NCI-H187 (cell line): ENCODE measurements at regions not wholly inside any gene's neighbourhood (a gene's known extent, or its start where the extent isn't known, plus 50 kb on each side); places are given as distances from the start of the nearest gene placed in this dataset.

ENCODE experiments used
- DNase-seq, 2 experiments: peaks; one replicate each; lab custom pipeline; 2025; lab: John Stamatoyannopoulos, UW

DNA sequence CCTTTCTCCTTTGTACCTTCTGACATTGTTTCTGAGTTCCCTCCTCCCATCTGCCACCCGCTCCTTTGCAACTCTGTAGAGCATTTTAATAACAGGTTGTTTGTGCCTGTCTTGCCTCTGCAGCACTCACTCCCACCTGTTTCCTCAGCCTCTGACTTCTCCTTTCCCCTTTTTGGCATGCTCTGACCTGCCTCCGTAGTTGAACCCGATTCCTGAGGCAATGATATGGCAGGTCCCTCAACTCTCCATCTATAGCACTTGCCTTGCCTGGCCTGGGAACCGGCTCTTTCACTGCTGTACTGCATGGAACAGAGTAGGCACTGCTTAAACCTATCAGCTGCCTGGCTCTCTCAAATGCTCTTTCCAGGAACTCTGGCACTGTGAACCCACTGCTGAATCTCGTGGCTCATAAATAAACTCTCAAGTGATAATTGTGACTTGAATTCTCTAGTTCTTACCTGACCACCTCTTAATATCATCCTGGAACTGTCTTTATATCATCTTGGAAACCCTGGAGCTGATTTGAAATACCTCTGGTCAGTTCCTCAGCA is 50.3 kb downstream of the UTRN start:
- no peak for DNase-seq

DNA sequence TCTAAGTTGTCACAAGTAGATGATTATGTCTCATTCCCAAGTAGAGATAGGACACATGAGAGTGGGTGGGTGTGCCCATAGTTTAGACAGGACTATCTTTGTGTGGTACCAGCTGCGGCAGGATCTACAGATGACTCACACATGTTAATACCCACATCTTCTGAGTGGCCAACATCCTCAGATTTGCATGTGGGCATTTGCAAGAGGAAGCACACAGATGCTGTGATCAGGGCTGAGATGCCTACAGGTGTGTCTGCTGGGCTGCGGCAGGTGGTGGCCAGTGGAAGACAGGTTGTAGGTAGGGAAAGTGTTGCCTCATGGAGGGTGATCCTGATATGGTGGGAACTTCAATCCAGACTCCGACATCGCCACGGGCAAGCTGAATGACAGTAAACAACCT is 50.8 kb downstream of the UTRN start:
- DNase-seq, result no peak

DNA sequence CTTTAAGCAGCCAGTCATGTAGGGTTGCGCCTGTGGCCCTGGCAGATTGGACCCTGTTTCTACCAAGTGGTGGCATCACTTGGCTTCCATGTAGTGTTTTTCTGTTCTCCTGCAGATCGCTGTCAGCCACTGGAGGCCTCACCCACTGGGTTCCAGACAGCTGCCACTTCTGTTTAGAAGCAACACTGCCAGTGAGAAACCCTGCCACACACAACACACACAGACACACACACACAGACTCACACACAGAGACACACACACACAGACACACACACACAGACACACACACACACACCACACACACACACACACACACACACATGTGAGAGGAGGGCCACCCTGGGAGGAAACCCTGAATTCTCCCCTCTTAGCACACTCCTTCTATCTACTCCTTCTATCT is 51.8 kb downstream of the UTRN start:
- DNase-seq, result no peak

GRCh38 chr6:144338474-144338873 is 53.3 kb downstream of the UTRN start:
- DNase-seq, result no peak

DNA sequence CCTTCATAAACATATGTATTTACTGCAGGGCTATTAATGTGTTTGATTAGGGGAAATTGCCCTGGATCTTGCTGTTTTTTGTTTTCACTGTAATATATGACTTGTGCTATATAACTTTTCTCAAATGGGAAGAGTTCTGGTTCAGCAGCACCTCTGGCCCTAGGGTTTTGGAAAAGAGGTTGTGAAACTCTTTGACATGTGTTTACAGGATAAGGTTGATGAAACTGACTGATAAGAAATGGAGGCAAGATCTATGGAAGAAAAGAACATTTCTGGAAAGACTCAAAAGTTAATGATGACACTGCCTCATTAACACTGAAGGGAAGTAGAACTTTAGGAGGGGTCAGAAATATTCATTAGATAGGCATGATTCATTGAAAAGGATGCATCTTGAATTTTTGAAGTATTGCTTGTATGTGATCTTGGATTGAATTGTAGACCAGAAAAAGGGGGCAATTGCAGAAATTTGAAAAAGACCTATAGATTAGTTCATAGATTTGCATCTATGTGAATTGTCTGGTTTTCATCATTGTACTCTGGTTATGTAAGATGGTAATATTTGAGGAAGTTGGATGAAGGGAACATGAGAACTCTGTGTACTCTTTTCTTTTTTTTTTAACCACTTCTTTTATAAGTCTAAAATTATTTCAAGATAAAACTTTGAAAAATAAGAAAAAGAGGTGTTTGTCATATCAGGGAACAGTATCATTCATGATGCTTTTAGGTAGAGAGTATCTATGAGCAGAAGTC is 54.0 kb downstream of the UTRN start:
- no peak for DNase-seq

- DNase-seq, result no peak
Observed at GRCh38 chr6:144339859-144340452, 54.8 kb downstream of the UTRN start.

GRCh38 chr6:144340541-144341371 is 55.6 kb downstream of the UTRN start:
- no peak for DNase-seq

- DNase-seq, result no peak
Observed at GRCh38 chr6:144341831-144342527, 56.8 kb downstream of the UTRN start.

DNA sequence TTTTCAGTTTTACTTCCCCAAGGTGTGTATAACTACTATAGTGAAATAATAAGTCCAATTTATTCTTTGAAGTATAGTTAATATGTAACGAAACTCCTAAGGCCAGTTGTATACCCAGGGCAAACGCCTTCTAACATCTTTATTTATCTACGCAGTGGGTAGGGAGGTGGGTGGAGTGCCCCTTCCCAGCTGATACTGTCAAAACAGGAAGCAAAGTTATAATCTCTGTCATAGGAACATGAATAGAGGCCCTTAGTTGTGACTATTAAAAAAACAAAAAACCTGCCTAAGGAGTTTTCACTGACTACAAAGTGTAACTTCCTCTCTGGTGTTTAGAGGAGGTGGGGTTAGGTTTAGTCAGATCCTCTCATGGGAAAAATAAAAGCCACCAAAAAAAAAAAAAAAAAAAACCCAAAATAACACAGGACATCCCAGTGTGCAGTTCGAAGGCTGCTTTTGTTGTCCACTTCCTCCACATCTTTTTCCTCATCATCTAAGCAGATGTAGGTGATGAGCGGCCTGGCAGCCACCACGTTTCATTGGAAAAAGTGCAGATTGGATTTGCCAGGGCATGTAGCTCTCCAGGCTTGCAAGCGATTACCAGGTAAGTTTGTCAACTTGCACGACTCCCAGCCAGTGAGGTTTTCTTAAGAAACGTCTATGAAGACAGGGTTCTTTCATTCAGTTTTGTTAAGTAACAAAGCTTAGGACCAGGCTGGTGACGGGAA is 58.7 kb downstream of the UTRN start:
- no peak for DNase-seq

- DNase-seq, result no peak
Observed at GRCh38 chr6:144344646-144345045, 59.5 kb downstream of the UTRN start.

- no peak for DNase-seq
Observed at GRCh38 chr6:144345451-144345850, 60.3 kb downstream of the UTRN start.

- no peak for DNase-seq
Observed at GRCh38 chr6:144346719-144347447, 61.7 kb downstream of the UTRN start.

- DNase-seq, result no peak
Observed at GRCh38 chr6:144347448-144347759, 62.3 kb downstream of the UTRN start.

DNA sequence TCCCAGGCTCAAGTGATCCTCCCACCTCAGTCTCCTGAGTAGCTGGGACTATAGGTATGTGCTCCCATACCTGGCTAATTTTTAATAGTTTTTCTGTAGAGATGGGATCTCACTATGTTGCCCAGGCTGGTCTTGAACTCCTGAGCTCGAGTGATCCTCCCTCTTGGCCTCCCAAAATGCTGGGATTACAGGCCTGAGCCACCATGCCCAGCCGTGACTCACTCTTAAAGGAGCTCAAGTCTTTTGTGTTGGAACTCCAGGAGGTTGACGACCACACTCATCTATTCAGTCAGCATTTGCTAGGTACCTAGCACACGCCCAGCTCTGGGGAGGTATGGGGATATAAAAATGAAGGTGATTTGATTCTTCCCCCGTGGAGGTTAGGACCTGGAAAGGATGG is 62.8 kb downstream of the UTRN start:
- no peak for DNase-seq

- no peak for DNase-seq
Observed at GRCh38 chr6:144349690-144350527, 64.8 kb downstream of the UTRN start.

GRCh38 chr6:144350528-144350880 is 65.4 kb downstream of the UTRN start:
- DNase-seq, result no peak

DNA sequence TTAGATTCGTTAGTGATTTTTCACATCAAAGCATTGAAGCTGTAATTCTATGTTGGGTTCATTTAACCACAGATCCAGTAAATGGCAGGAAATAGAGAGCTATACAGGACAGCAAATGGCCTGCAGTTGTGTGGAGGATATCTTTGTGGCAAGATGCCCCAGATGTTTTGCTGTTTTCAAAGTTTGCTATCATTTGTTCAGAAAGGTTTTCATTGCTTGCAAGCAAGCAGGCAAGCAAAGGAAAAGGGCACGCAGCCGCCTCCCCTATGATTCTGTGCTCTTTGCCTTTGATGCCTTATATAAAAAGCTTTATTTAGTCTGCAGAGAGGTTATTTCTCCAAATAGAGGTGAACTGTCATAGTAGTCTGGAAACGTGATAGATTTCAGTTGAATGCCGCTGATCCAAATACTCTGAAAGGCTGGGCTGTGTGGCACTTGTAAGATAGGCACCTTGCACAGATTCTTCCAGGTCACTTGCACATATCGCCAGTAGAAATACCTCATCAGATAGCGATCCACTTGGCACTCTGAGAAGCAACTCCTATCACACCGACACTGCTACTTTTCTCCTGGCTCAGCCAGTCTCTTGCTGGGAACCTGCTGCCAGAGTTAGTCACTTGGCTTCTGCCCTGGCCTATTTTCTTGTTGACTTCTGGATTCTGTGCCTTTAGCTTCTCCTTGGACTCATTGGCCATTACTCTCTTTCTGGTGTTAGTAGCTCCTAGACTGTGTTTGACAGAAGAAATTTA is 66.4 kb downstream of the UTRN start:
- DNase-seq, result no peak

DNA sequence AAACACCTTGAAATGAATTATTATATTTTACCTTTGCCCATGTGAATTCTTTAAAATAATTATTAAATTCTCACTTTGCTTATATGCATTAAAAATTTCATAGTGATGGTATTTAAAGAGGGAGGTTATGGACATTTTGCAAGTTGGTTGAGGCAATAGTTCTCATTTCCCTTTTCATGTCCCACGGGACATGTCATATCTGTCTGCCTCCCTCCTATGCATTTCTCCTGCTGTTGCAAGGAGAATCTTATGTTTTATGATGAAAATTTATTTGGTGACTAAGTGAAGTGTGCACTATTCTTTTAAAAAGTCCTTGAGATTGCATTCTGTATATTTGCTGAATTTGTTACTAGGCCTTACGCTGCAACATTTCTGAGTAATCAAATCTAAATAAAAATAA is 67.2 kb downstream of the UTRN start:
- DNase-seq, result no peak

GRCh38 chr6:144353871-144354314 is 68.8 kb downstream of the UTRN start:
- DNase-seq, result no peak
